ENCODE measurements at regions not wholly inside any gene's neighbourhood (a gene's known extent, or its start where the extent isn't known, plus 50 kb on each side); places are given as distances from the start of the nearest gene placed in this dataset.

- DNase-seq, result no peak
Observed at GRCh38 chr4:24417206-24417605, 167.1 kb downstream of the DHX15 start.

- no peak for DNase-seq
Observed at GRCh38 chr4:24416293-24416692, 168.1 kb downstream of the DHX15 start.

GRCh38 chr4:24413311-24413784 is 171.0 kb downstream of the DHX15 start:
- no peak for DNase-seq

- no peak for DNase-seq
Observed at GRCh38 chr4:24411806-24412205, 172.5 kb downstream of the DHX15 start.

DNA sequence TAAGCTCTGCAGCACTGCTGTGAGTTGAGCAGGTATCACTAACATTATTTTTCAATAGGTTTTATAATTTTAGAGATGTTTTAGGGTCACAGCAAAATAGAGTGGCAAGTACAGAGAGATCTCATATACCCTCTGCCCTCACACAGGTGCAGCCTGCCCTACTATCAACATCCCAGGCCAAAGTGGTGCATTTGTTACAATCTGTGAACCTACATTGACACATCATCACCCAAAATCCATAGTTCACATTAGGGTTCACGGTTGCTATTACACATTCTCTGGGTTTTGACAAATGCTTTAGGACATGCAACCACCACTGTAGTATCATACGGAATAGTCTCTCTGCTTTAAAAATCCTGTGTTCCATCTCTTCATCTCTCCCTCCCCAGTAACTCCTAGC is 173.1 kb downstream of the DHX15 start:
- DNase-seq, result no peak

GRCh38 chr4:24408640-24409039 is 175.7 kb downstream of the DHX15 start:
- no peak for DNase-seq

GRCh38 chr4:24405926-24406325 is 178.4 kb downstream of the DHX15 start:
- DNase-seq, result no peak

DNA sequence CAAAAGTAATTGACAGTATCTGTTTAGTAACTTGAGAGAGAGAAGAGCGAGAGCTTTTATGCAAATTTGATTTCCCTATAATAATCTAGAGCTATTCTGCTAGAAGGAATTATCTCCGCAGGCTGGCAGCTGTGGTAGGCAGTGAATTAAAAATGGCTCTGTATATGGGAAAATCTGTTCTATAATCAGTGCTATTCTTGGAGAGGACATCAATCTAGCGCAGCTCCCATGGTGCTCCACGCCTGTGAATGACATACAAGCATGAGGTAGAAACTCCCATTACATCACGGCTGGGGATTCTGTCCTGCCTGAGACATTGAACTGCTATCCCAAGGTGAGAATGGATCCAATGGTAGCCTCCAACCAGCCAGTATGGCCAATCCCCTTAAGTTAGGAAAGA is 179.0 kb downstream of the DHX15 start:
- no peak for DNase-seq

GRCh38 chr4:24404281-24404680 is 180.1 kb downstream of the DHX15 start:
- no peak for DNase-seq

DNA sequence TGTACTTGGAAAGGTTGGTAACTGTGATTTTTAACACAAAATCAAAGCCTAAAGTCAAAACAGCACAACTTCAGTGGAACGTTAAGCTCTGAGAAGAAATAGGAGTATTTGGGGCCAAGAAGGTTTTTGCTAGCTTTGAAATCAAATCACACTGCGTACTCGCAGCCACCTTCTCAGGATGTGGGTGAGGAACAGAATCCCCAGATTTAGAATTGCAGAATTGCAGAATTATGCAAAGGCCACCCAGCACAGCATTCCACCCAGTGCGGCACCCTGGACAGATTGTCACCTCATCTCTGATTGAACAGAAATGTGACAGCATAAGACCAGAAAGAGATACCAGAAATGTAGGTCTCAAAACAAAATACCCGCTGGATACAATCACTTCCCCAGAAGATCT is 181.1 kb downstream of the DHX15 start:
- DNase-seq, result no peak

- no peak for DNase-seq
Observed at GRCh38 chr4:24400537-24400936, 183.8 kb downstream of the DHX15 start.

GRCh38 chr4:24396988-24397387 is 187.4 kb downstream of the DHX15 start:
- no peak for DNase-seq

DNA sequence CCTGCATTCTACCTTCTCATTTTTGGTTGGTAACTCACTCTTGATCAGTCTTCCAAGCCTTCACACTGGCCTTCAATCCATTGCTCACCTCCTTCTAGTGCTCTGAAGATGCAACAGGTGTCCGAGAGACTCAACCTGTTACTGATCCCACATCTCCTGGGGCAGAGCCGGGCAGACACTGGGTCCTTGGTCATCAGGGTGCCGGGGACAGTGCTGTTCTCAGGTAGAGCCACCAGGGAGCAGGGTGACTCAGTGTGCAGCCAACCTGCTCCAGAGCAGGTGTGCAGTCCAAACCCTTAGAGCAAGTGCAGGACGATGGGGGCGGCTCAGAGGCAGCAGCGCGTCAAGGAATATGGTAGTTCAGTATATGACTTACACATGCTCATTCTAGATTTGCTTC is 188.4 kb downstream of the DHX15 start:
- DNase-seq, result no peak

GRCh38 chr4:24394041-24394440 is 190.3 kb downstream of the DHX15 start:
- DNase-seq, result no peak

DNA sequence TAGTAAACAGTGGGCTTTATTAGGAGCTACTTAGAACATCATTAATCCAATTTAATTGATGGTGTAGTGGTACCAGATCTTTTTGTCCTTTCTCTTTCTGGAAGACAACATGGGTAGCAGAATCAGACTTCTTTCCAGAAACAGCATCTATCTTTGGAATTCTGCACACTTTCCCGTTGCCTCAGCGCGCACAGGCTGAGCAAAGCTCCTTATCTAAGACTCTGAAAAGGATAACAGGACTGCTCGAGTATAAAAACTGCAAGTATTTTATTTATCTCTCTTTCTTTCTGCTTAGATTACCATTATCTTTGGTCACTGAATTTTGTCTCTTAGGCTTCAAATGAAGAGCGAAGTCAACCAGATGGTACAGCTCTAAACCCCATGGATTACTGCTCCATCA is 191.7 kb downstream of the DHX15 start:
- DNase-seq, result no peak

DNA sequence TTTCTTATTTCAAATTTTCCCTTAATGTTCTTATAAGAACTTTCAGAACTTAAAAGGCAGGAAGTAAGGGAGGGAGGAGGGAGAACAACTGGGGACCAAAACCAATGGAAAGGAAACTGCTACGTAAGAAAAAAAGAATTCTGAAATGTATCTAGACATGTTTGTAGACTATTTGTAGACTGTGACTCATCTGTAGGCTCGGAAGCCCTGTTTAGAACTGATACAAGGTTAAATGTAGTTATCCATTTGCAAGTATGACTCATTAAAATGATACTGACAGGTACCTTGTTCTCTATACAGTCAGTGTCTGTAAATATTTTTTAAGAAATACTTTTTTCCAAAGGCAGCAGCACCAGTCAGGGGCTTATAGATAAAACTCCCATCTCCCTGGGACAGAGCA is 202.0 kb downstream of the DHX15 start:
- no peak for DNase-seq

GRCh38 chr4:24380957-24381665 is 203.2 kb downstream of the DHX15 start:
- DNase-seq, result no peak

- no peak for DNase-seq
Observed at GRCh38 chr4:24373704-24374103, 210.7 kb downstream of the DHX15 start.

DNA sequence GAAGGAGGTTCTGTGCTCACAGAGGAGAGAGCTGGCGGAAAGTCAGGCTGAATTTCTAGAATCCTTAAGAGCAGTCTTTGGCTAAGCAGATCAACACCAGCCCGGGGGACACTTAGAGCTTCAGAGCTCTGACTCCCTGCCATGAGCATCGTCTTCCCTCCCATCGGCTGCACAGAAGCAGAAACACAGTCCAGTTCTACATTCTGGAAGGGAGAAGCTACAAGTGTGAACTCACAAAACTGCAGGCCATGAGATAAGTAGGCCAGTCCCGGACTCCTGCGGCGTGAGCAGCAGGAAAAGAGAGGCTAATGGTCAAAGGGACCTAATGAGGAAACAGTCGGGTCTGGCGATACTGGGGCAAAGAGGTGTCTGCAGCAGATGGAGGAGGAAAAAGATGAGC is 211.5 kb downstream of the DHX15 start:
- no peak for DNase-seq

DNA sequence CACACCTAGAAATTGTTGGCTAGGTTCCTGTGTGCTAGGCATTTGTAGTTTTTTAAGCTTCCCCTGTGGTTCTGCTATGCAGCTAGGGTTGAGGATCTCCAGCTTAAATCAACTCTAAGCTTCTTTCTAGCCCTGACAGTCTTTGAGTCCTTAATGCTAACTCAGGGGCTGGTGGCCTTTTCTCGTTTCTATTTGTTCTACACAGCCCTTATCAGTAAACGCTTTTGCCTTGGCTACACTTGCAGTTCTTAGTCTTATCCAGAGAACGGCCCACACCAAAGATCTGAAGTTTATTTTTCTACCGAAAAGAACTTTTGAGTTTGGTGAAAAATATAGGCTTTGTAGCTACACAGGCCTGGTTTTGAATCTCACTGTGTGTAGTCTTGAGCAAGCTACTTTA is 212.0 kb downstream of the DHX15 start:
- no peak for DNase-seq

DNA sequence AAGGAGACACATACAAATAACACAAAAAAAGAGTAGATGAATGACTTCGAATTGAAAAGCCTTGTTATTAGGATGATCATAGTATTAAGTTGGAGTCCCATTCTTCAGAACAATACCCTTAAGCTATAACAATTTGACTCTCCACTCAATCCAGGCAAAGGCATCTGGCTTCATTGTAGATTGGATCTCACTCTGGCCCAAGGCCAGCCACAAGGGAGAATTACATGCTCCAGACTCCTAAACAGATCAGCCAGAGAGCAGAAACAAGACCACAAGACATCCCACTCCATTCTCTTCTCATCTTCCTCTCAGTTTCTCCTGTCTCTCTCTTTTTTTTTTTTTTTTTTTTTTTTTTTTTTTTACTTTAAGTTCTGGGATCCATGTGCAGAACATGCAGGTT is 213.9 kb downstream of the DHX15 start:
- no peak for DNase-seq

GRCh38 chr4:24369507-24370029 is 214.8 kb downstream of the DHX15 start:
- DNase-seq, result no peak

- DNase-seq, result no peak
Observed at GRCh38 chr4:24368801-24369200, 215.6 kb downstream of the DHX15 start.

DNA sequence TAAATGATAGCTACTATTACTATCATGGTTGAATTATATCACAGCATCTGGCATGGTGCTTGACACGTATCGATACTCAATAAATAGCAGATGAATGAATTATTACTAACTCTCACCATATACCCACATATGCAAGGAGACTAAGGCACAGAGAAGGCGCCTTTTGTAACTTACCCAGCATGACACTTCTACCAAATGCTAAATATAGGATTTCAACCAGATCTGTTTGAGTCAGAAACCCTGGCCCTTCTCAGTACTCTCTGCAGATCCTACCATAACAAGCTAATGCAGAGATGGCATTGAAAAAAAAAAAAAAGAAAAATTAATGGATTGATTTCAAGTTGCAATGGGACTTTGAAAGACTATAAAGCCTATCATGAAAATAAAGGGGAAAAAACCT is 219.5 kb downstream of the DHX15 start:
- no peak for DNase-seq

GRCh38 chr4:24364249-24364648 is 220.1 kb downstream of the DHX15 start:
- DNase-seq, result no peak
